ENCODE measurements at regions not wholly inside any gene's neighbourhood (a gene's known extent, or its start where the extent isn't known, plus 50 kb on each side); places are given as distances from the start of the nearest gene placed in this dataset.

- no peak for DNase-seq (ENCODE audit: low read depth in 1 of 2, low spot score in 1 of 2)
- in situ Hi-C loops (cut with HindIII; ENCODE audit: low pct_unique_long_range_greater_than_20kb, low sequenced_read_pairs), result no loop called here
- TF ChIP-seq JUND (IDR thresholded peaks at IDR 0.05; ENCODE audit: low read depth), result no peak
These were observed 894.3 kb downstream of the TFAP2A start for GRCh38 chr6:9520417-9521151.

GRCh38 chr6:9518431-9518830 is 896.4 kb downstream of the TFAP2A start:
- no peak for DNase-seq (ENCODE audit: low read depth in 1 of 2, low spot score in 1 of 2)
- no peak for TF ChIP-seq JUND (IDR thresholded peaks at IDR 0.05; ENCODE audit: low read depth)
- in situ Hi-C loops (cut with HindIII; ENCODE audit: low pct_unique_long_range_greater_than_20kb, low sequenced_read_pairs), result no loop called here

- DNase-seq (ENCODE audit: low read depth in 1 of 2, low spot score in 1 of 2), result no peak
- no peak for TF ChIP-seq JUND (IDR thresholded peaks at IDR 0.05; ENCODE audit: low read depth)
- in situ Hi-C loops (cut with HindIII; ENCODE audit: low pct_unique_long_range_greater_than_20kb, low sequenced_read_pairs), result no loop called here
These were observed 897.1 kb downstream of the TFAP2A start for GRCh38 chr6:9517806-9518205.

GRCh38 chr6:9515633-9516606 is 899.0 kb downstream of the TFAP2A start:
- peak in 1 of 2 experiments; percentile 59 for DNase-seq (ENCODE audit: low read depth in 1 of 2, low spot score in 1 of 2)
- TF ChIP-seq JUND (IDR thresholded peaks at IDR 0.05; ENCODE audit: low read depth), result no peak
- in situ Hi-C loops (cut with HindIII; ENCODE audit: low pct_unique_long_range_greater_than_20kb, low sequenced_read_pairs), result no loop called here

GRCh38 chr6:9514146-9514545 is 900.7 kb downstream of the TFAP2A start:
- no peak for TF ChIP-seq JUND (IDR thresholded peaks at IDR 0.05; ENCODE audit: low read depth)
- in situ Hi-C loops (cut with HindIII; ENCODE audit: low pct_unique_long_range_greater_than_20kb, low sequenced_read_pairs), result no loop called here
- no peak for DNase-seq (ENCODE audit: low read depth in 1 of 2, low spot score in 1 of 2)

GRCh38 chr6:9511157-9511556 is 903.7 kb downstream of the TFAP2A start:
- in situ Hi-C loops (cut with HindIII; ENCODE audit: low pct_unique_long_range_greater_than_20kb, low sequenced_read_pairs), result no loop called here
- DNase-seq (ENCODE audit: low read depth in 1 of 2, low spot score in 1 of 2), result peak; percentile 37 to 89
- TF ChIP-seq JUND (IDR thresholded peaks at IDR 0.05; ENCODE audit: low read depth), result peak; percentile 69

- TF ChIP-seq JUND (IDR thresholded peaks at IDR 0.05; ENCODE audit: low read depth), result no peak
- in situ Hi-C loops (cut with HindIII; ENCODE audit: low pct_unique_long_range_greater_than_20kb, low sequenced_read_pairs), result no loop called here
- DNase-seq (ENCODE audit: low read depth in 1 of 2, low spot score in 1 of 2), result no peak
These were observed 907.6 kb downstream of the TFAP2A start for GRCh38 chr6:9507136-9507895.

- TF ChIP-seq JUND (IDR thresholded peaks at IDR 0.05; ENCODE audit: low read depth), result no peak
- DNase-seq (ENCODE audit: low read depth in 1 of 2, low spot score in 1 of 2), result peak in 1 of 2 experiments; percentile 12
- in situ Hi-C loops (cut with HindIII; ENCODE audit: low pct_unique_long_range_greater_than_20kb, low sequenced_read_pairs), result no loop called here
These were observed 910.7 kb downstream of the TFAP2A start for GRCh38 chr6:9504191-9504590.

GRCh38 chr6:9503111-9503761 is 911.6 kb downstream of the TFAP2A start:
- in situ Hi-C loops (cut with HindIII; ENCODE audit: low pct_unique_long_range_greater_than_20kb, low sequenced_read_pairs), result no loop called here
- DNase-seq (ENCODE audit: low read depth in 1 of 2, low spot score in 1 of 2), result peak in 1 of 2 experiments; percentile 26
- TF ChIP-seq JUND (IDR thresholded peaks at IDR 0.05; ENCODE audit: low read depth), result no peak

- no peak for DNase-seq (ENCODE audit: low read depth in 1 of 2, low spot score in 1 of 2)
- in situ Hi-C loops (cut with HindIII; ENCODE audit: low pct_unique_long_range_greater_than_20kb, low sequenced_read_pairs), result no loop called here
- no peak for TF ChIP-seq JUND (IDR thresholded peaks at IDR 0.05; ENCODE audit: low read depth)
These were observed 915.2 kb downstream of the TFAP2A start for GRCh38 chr6:9499709-9500108.

- TF ChIP-seq JUND (IDR thresholded peaks at IDR 0.05; ENCODE audit: low read depth), result no peak
- in situ Hi-C loops (cut with HindIII; ENCODE audit: low pct_unique_long_range_greater_than_20kb, low sequenced_read_pairs), result no loop called here
- no peak for DNase-seq (ENCODE audit: low read depth in 1 of 2, low spot score in 1 of 2)
These were observed 918.0 kb downstream of the TFAP2A start for GRCh38 chr6:9496837-9497236.

- in situ Hi-C loops (cut with HindIII; ENCODE audit: low pct_unique_long_range_greater_than_20kb, low sequenced_read_pairs), result no loop called here
- no peak for DNase-seq (ENCODE audit: low read depth in 1 of 2, low spot score in 1 of 2)
- no peak for TF ChIP-seq JUND (IDR thresholded peaks at IDR 0.05; ENCODE audit: low read depth)
These were observed 920.0 kb downstream of the TFAP2A start for GRCh38 chr6:9494864-9495263.

All from T47D (cell line).